GM23248 (cell line): ENCODE measurements at regions not wholly inside any gene's neighbourhood (a gene's known extent, or its start where the extent isn't known, plus 50 kb on each side); places are given as distances from the start of the nearest gene placed in this dataset.

Experiments
- EZH2 ChIP-seq: fragments of 200-600 bp; sonication (generic); IDR thresholded peaks from 2 replicates; pipeline ENCODE4 v1.6.1; 2018; ENCODE audit warnings: antibody characterized with exemption, mild to moderate bottlenecking; ENCODE audit not compliant: insufficient read depth, poor library complexity, severe bottlenecking
- EZH2phosphoT487 ChIP-seq: fragments of 200-600 bp; sonication (generic); IDR thresholded peaks from 2 replicates; pipeline ENCODE4 v1.6.1; 2018; ENCODE audit warnings: antibody characterized with exemption, moderate library complexity, mild to moderate bottlenecking, low read depth; ENCODE audit not compliant: insufficient read depth

GRCh38 chr13:61095885-61096284 is 319.8 kb downstream of the PCDH20 start:
- TF ChIP-seq EZH2phosphoT487 (no peak), EZH2 (no peak)
